IPS-20b (cell line): ENCODE measurements at regions not wholly inside any gene's neighbourhood (a gene's known extent, or its start where the extent isn't known, plus 50 kb on each side); places are given as distances from the start of the nearest gene placed in this dataset.

ENCODE experiments used
- H3K27ac ChIP-seq: one replicate; pipeline ENCODE4 v1.5.1; 2013; ENCODE audit warnings: low read length
- H3K27me3 ChIP-seq: 2 replicates; pipeline ENCODE4 v1.6.1; 2013; ENCODE audit warnings: mild to moderate bottlenecking, low read length, inconsistent platforms; ENCODE audit not compliant: insufficient read depth
- H3K36me3 ChIP-seq: 2 replicates; pipeline ENCODE4 v1.6.1; 2013; ENCODE audit warnings: low read depth, mild to moderate bottlenecking, inconsistent platforms, low read length, moderate library complexity; ENCODE audit not compliant: insufficient read depth
- H3K4me1 ChIP-seq: 2 replicates; pipeline ENCODE4 v1.6.1; 2013; ENCODE audit warnings: mild to moderate bottlenecking, control low read depth, inconsistent platforms, low read length, moderate library complexity; ENCODE audit not compliant: insufficient read depth
- H3K4me3 ChIP-seq: 2 replicates; pipeline ENCODE4 v1.5.1; 2013; ENCODE audit warnings: mild to moderate bottlenecking, low read length, inconsistent platforms
- H3K9ac ChIP-seq: 2 replicates; pipeline ENCODE4 v1.6.1; 2013; ENCODE audit warnings: low read depth, mild to moderate bottlenecking, inconsistent platforms, low read length, moderate library complexity
- H3K9me3 ChIP-seq: 2 replicates; pipeline ENCODE4 v1.6.1; 2013; ENCODE audit warnings: mild to moderate bottlenecking, low read depth, low read length, inconsistent platforms; ENCODE audit not compliant: insufficient read depth

DNA sequence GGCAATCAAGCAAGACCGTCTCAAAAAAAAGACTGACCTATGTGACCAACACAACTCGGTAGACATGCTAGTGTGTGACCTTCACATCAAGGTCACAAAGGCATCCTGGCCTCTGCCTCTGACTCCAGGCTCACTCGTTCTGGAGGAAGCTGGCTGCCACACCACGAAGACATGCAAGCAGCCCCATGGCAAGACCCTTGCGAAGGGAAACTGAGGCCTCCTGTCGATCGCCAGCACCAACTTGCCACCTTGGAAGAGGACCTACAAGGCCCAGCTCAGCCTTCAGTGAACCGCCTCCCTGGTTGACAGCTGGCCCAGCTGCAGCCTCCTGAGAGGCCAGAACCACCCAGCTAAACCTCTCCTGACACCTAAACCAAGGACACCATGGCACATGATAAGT, 79.3 kb upstream of the ASAP2 start:
- Histone ChIP-seq H3K4me3 (no peak overlapping the region), H3K27ac (no peak overlapping the region), H3K9me3 (peaks cover 5% of the 10 kb centered on the region; the same call in 1 of the 2 replicates), H3K4me1 (no peaks in the 10 kb centered on the region), H3K9ac (no peak overlapping the region), H3K27me3 (no peaks in the 10 kb centered on the region), H3K36me3 (no peaks in the 10 kb centered on the region)

DNA sequence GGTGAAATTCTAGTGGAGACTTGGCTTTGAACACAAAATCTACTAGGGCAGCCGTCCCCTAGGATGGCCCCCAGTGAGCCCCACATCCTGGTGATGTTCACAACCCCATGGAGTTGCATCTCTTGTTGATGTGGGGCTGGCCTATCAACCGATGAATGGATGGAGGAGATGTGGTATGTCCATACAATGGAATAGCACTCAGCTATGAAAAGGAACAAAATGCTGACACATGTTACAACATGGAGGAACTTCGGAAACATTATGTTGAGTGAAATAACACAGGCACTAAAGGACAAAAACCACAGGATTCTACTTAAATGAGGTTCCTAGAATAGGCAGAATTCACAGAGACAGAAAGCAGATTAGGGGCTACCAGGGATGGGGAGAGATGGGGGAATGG, 80.1 kb upstream of the ASAP2 start:
- Histone ChIP-seq H3K36me3 (no peaks in the 10 kb centered on the region), H3K9me3 (peaks cover 5% of the 10 kb centered on the region; the same call in 1 of the 2 replicates), H3K9ac (no peak overlapping the region), H3K4me3 (no peak overlapping the region), H3K27me3 (no peaks in the 10 kb centered on the region; the same call in 1 of the 2 replicates), H3K4me1 (no peaks in the 10 kb centered on the region), H3K27ac (no peak overlapping the region)

DNA sequence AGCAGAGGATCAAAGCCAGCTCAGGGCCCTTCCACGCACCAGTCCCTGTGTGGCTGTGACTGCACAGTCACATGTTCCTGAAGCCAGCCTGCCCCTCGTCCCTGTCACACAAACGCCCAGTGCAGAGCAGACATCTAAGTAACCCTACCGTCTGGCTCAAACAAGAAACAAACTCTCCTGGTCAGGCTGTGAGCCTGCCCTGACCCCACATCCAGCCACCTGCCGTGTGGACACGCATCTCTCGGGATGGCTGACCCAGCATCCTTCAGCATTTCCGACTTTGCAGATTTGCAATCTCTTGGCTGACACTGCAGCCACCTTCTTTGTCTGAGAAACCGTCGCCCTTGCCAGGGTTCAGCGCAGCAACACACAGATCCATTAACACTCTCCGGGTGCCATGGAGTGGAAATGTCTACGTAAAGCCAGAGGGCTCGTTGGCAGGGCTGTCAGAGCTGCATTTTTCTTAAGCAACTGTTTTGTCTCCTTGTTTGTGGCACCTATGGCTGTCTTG, 82.3 kb upstream of the ASAP2 start:
- no peak overlapping the region for H3K4me3 ChIP-seq
- no peak overlapping the region for H3K27ac ChIP-seq
- H3K4me1 ChIP-seq, result no peaks in the 10 kb centered on the region
- no peaks in the 10 kb centered on the region; the same call in 1 of the 2 replicates for H3K27me3 ChIP-seq
- no peak overlapping the region for H3K9ac ChIP-seq
- peaks cover 5% of the 10 kb centered on the region; the same call in 1 of the 2 replicates for H3K9me3 ChIP-seq
- no peaks in the 10 kb centered on the region for H3K36me3 ChIP-seq

DNA sequence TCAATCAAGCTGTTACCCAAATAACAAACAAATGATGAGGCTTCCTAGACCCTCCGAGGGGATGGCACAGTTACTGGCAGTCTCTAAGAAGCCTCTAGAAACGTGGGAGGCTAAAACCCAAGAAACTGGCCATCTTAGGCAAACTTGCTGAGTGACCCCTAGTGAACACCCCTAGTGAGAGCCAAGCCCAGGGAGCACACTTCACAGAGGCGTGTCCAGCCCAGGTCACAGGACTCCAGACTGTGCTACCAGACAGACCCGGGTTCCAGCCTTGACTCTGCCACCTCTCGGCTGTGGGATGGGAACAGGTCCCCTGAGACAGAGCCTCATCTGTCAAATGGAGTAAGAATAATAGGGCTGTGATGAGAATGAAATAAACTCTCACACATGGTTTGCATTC, 83.5 kb upstream of the ASAP2 start:
- H3K9ac ChIP-seq, result no peak overlapping the region
- no peaks in the 10 kb centered on the region; the same call in 1 of the 2 replicates for H3K27me3 ChIP-seq
- H3K9me3 ChIP-seq, result peaks cover 5% of the 10 kb centered on the region; the same call in 1 of the 2 replicates
- no peaks in the 10 kb centered on the region for H3K4me1 ChIP-seq
- no peaks in the 10 kb centered on the region for H3K36me3 ChIP-seq
- no peak overlapping the region for H3K27ac ChIP-seq
- no peak overlapping the region for H3K4me3 ChIP-seq

DNA sequence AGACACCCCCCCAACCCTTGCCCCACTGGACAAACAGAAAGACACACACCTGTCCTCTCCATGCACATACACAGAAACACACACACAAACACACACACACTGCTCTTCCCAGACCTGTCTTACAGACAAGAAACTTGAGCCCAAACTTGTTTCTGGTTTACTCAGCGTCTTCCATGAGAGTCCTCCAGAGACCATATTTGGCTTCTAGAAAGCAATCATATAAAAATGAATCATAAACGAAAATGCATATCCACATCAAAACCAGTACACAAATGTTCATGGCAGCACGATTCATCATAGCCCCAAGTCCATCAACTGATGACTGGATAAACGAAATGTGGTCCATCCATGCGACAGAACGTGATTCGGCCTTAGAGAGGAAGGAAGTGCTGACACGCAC, 84.2 kb upstream of the ASAP2 start:
- no peak overlapping the region for H3K4me3 ChIP-seq
- H3K27me3 ChIP-seq, result no peaks in the 10 kb centered on the region; the same call in 1 of the 2 replicates
- H3K9me3 ChIP-seq, result peaks cover 5% of the 10 kb centered on the region; the same call in 1 of the 2 replicates
- H3K9ac ChIP-seq, result no peak overlapping the region
- no peaks in the 10 kb centered on the region for H3K36me3 ChIP-seq
- H3K27ac ChIP-seq, result no peak overlapping the region
- H3K4me1 ChIP-seq, result no peaks in the 10 kb centered on the region

DNA sequence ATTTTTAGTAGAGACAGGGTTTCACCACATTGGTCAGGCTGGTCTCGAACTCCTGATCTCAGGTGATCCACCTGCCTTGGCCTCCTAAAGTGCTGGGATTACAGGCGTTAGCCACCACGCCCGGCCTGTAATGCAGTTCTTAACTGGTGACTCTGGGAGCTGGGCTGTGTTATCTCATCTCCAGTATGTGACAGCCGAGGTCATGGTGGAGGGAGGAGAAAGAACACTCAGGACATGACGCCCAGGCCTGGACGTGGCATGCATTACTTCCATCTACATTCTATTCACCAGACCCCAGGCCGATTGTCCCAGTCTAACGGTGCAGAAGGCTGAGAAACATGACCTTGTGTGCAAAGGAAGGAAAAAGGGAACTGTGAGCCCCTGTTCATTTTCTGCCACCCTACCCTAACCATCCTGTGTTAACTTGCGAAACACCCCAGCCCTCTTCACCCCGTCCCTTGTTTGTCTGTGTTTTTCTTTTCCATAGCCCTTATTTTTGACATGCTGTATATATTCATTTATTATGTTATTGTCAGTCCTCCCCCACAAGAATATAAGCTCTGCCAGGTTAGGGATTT, 88.1 kb upstream of the ASAP2 start:
- no peak overlapping the region for H3K27ac ChIP-seq
- H3K9ac ChIP-seq, result no peak overlapping the region
- no peaks in the 10 kb centered on the region; the same call in 1 of the 2 replicates for H3K27me3 ChIP-seq
- no peaks in the 10 kb centered on the region for H3K4me1 ChIP-seq
- H3K9me3 ChIP-seq, result no peaks in the 10 kb centered on the region
- no peaks in the 10 kb centered on the region for H3K36me3 ChIP-seq
- no peak overlapping the region for H3K4me3 ChIP-seq

DNA sequence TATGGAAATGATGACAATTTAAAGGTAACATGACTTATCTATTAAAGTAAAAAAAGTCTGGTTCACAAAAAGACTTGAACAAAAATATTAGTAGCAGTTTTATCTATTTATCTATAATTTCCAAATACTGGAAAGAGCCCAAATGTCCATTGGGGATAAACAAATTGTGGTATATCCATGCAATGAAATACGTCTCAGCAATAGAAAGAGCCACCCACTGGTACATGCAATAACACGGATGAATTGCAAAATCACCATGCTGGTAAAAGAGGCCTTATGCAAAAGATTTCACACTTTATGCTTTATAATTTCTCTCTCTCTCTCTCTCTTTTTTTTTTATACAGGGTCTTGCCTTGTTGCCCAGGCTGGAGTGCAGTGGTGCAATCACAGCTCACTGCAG, 91.4 kb upstream of the ASAP2 start:
- H3K4me3 ChIP-seq, result no peak overlapping the region
- no peaks in the 10 kb centered on the region for H3K4me1 ChIP-seq
- H3K36me3 ChIP-seq, result no peaks in the 10 kb centered on the region
- no peaks in the 10 kb centered on the region for H3K27me3 ChIP-seq
- H3K9ac ChIP-seq, result no peak overlapping the region
- no peak overlapping the region for H3K27ac ChIP-seq
- no peaks in the 10 kb centered on the region for H3K9me3 ChIP-seq

DNA sequence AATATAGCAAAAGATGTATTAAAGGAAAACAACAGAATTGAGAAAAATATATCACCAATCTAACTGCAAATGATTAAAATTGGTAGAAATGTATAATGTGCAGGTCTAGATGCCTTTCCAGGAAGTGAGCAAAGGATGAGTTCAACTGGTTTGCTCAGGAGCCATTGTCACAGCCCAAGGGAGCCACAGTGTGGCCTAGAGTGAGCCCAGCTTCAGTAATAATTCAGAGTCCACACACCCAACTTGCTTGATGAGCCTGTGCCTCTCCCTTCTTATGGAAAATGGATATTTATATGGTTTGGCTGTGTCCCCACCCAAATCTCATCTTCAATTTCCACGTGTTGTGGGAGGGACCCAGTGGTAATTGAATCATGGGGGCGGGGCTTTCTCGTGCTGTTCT, 92.2 kb upstream of the ASAP2 start:
- Histone ChIP-seq H3K4me3 (no peak overlapping the region), H3K36me3 (no peaks in the 10 kb centered on the region), H3K9me3 (no peaks in the 10 kb centered on the region), H3K9ac (no peak overlapping the region), H3K27ac (no peak overlapping the region), H3K4me1 (no peaks in the 10 kb centered on the region), H3K27me3 (no peaks in the 10 kb centered on the region)

DNA sequence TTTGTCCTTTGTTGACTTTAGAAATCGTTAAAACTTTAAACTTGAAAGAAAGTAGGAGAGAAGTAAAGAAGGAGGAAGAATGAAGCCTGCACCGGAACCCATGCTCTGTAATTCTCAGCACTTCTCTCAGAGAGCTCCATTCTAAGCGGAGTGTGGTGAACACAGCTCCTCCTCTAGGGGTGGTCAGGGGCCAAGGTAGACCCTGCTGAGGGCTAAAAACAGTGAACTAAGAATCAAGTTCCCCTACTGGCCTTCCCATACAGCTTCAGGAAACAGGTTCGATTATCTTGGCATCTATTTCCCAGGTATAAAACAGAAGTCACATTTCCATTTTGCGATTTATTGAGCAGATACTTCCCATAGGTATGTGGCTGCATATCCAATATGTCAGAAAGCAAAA, 92.7 kb upstream of the ASAP2 start:
- Histone ChIP-seq H3K9me3 (no peaks in the 10 kb centered on the region), H3K27me3 (no peaks in the 10 kb centered on the region), H3K4me1 (no peaks in the 10 kb centered on the region), H3K4me3 (no peak overlapping the region), H3K9ac (no peak overlapping the region), H3K27ac (no peak overlapping the region), H3K36me3 (no peaks in the 10 kb centered on the region)

DNA sequence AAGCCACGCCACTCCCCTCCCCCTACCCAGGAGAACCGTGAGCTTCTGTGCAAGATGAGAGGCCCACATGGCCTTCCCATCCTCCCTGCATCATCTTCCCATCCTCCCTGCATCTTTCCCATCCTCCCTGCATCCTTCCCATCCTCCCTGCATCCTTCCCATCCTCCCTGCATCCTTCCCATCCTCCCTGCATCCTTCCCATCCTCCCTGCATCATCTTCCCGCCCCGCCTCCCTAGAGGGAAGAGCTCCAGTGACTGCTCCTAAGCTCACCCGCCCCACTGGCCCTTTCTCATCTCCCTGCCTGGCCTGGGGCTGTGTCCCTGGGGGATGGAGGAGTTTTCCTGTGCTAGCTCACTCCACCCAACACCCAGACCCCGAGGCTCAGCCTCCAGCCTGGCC, 93.3 kb upstream of the ASAP2 start:
- Histone ChIP-seq H3K9ac (no peak overlapping the region), H3K9me3 (no peaks in the 10 kb centered on the region), H3K27me3 (no peaks in the 10 kb centered on the region), H3K36me3 (no peaks in the 10 kb centered on the region), H3K4me3 (no peak overlapping the region), H3K4me1 (no peaks in the 10 kb centered on the region), H3K27ac (no peak overlapping the region)

DNA sequence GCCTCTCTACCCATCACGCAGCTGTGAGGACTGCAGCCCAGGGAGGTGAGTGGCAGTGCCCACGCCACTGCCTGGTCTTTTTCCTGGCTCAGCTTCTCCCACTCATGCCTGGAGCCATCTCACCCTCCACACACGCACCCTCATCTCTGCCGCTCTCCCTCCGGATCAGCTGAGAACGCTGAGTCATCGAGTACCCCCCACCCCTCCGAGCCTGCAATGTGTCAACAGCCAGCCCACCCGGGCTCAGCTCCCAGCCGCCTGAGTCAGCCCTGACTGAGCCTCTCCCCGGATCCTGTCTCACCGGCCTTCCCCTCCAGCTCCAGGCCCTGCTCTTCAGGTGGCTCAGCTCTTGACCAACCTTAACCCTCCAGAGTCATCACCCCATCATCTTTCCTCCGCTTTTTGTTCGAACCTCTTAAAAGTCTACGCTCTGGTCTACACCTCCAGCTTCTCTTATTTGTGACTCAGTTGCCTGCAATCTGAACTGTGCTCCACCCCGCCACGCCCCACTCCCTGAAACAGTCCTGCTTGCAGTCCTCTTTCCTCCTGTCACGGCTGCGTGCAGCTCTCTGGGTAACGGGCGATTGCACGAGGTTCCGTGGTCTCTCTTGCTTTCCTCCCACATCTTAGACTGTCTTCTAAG, 94.4 kb upstream of the ASAP2 start:
- Histone ChIP-seq H3K4me1 (no peaks in the 10 kb centered on the region), H3K9me3 (no peaks in the 10 kb centered on the region), H3K36me3 (no peaks in the 10 kb centered on the region), H3K27me3 (no peaks in the 10 kb centered on the region), H3K9ac (no peak overlapping the region), H3K4me3 (no peak overlapping the region), H3K27ac (no peak overlapping the region)

DNA sequence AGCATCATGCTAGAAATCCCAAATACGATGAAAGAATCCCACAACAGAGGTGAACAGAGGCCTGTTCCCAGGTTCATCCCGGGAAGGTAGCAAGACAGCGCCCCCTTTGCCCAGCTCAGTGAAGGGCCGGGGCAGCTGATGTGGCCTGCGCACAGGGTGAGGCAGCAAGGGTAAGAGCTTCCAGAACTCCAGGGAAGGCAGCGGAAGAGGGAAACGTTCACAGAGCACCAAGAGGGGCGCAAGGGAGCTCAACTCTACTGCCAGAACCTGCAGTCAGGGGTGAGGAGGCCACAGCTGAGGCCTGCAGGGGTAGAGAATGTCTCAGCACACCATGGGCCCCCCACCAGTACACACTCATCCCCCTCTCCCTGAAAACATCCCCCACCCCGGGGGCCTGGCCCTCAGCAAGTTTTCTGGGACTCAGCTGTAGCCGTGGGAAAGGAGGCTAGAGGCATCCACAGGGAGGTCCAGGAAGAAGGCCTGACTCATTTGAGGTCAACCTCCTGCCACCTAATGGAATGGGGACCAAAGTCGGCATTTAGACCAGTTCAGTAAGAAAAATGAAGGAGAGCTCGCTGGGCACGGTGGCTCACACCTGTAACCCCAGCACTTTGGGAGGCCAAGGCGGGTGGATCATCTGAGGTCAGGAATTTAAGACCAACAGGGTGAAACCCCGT, 95.6 kb upstream of the ASAP2 start:
- no peak overlapping the region for H3K4me3 ChIP-seq
- H3K9me3 ChIP-seq, result no peaks in the 10 kb centered on the region
- H3K27me3 ChIP-seq, result no peaks in the 10 kb centered on the region; the same call in 1 of the 2 replicates
- H3K27ac ChIP-seq, result no peak overlapping the region
- H3K9ac ChIP-seq, result no peak overlapping the region
- H3K4me1 ChIP-seq, result peaks cover 5% of the 10 kb centered on the region
- no peaks in the 10 kb centered on the region for H3K36me3 ChIP-seq
